Karpas-422 (cell line): ENCODE measurements at regions not wholly inside any gene's neighbourhood (a gene's known extent, or its start where the extent isn't known, plus 50 kb on each side); places are given as distances from the start of the nearest gene placed in this dataset.

Experiments used
- DNase-seq: peaks from one replicate; pipeline ENCODE4 v3.0.0-alpha.2; 2015
- H2AFZ ChIP-seq: fragments of 200-600 bp; sonication (generic); 2 replicates; pipeline ENCODE4 v1.6.1; 2014; ENCODE audit warnings: antibody characterized with exemption, low read length, mixed read lengths
- H3K27ac ChIP-seq: fragments of 200-600 bp; sonication (generic); 2 replicates; pipeline ENCODE4 v1.5.1; 2014; ENCODE audit warnings: mild to moderate bottlenecking, low read length, moderate library complexity
- H3K27me3 ChIP-seq: fragments of 200-600 bp; sonication (generic); 2 replicates; pipeline ENCODE4 v1.6.1; 2014; ENCODE audit warnings: low read length, mixed read lengths
- H3K36me3 ChIP-seq: fragments of 200-600 bp; sonication (generic); 2 replicates; pipeline ENCODE4 v1.6.1; 2014; ENCODE audit warnings: low read length, mixed read lengths; ENCODE audit not compliant: insufficient read depth
- H3K4me1 ChIP-seq: fragments of 200-600 bp; sonication (generic); 2 replicates; pipeline ENCODE4 v1.6.1; 2014; ENCODE audit warnings: mild to moderate bottlenecking, low read length, mixed read lengths
- H3K4me2 ChIP-seq: fragments of 200-600 bp; sonication (generic); 2 replicates; pipeline ENCODE4 v1.6.1; 2014; ENCODE audit warnings: low read length, low read depth, mild to moderate bottlenecking; ENCODE audit not compliant: poor library complexity, severe bottlenecking
- H3K4me3 ChIP-seq: fragments of 200-600 bp; sonication (generic); 2 replicates; pipeline ENCODE4 v1.5.1; 2014; ENCODE audit warnings: mild to moderate bottlenecking, antibody characterized with exemption, low read length, mixed read lengths
- H3K79me2 ChIP-seq: fragments of 200-600 bp; sonication (generic); 2 replicates; pipeline ENCODE4 v1.6.1; 2014; ENCODE audit warnings: mild to moderate bottlenecking, low read length, mixed read lengths
- H3K9ac ChIP-seq: fragments of 200-600 bp; sonication (generic); 2 replicates; pipeline ENCODE4 v1.6.0; 2014; ENCODE audit warnings: low read length
- H3K9me2 ChIP-seq: fragments of 200-600 bp; sonication (generic), shearing (Covaris generic); replicated peaks from 2 replicates; pipeline ENCODE4 v1.6.0; 2014; ENCODE audit warnings: mild to moderate bottlenecking, low read length, moderate library complexity; ENCODE audit not compliant: insufficient read depth
- H3K9me3 ChIP-seq: fragments of 300-700, 200-600 bp; sonication (generic); 2 replicates; pipeline ENCODE4 v1.6.1; 2014; ENCODE audit warnings: low read length, mixed read lengths
- H4K20me1 ChIP-seq: fragments of 200-600 bp; sonication (generic); 2 replicates; pipeline ENCODE4 v1.6.1; 2014; ENCODE audit warnings: mild to moderate bottlenecking, antibody characterized with exemption, low read length, low read depth; ENCODE audit not compliant: insufficient read depth

DNA sequence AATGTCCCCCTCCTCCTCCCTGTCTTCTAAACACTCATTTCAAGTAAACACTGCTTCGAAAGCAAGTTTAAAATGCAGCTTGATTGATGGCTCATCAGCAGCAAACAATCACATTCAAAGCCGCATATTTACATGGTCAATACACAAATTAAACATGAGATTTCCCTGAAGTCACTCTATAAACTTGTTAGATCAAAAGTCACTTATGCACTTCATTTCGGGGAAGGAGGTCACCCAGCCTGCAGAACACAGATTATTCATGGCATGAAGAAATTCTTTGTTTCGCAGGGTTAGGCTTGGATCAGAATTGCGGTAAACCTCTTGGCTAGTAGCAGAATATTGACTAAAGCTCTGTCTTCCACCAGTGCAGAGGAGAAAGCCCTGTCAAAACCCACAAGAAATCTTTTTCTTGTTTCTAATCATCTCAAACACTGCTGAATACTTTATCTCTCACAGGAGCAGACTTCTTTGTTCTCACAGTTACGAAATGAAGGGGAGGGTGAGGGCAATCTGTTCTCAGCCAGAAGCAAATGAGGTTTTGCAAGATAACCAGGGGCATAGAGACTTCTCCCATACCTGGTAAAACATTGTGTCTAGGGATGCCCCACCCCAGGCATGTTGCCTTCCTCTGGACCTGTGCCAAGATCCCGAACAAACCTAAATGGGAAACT is 133.3 kb upstream of the CHL1 start:
- Histone ChIP-seq H3K27ac (no peak overlapping the region), H2AFZ (no peak overlapping the region), H4K20me1 (no peaks in the 10 kb centered on the region), H3K4me1 (no peaks in the 10 kb centered on the region), H3K9me2 (no peaks in the 10 kb centered on the region), H3K4me2 (no peak overlapping the region), H3K27me3 (no peaks in the 10 kb centered on the region), H3K9ac (no peak overlapping the region), H3K4me3 (no peak overlapping the region), H3K36me3 (no peaks in the 10 kb centered on the region), H3K9me3 (no peaks in the 10 kb centered on the region), H3K79me2 (no peaks in the 10 kb centered on the region)
- no peak for DNase-seq

- Histone ChIP-seq H3K4me1 (no peaks in the 10 kb centered on the region), H3K79me2 (no peaks in the 10 kb centered on the region), H3K27me3 (no peaks in the 10 kb centered on the region), H3K36me3 (no peaks in the 10 kb centered on the region), H2AFZ (no peak overlapping the region), H3K9me3 (no peaks in the 10 kb centered on the region), H4K20me1 (no peaks in the 10 kb centered on the region), H3K4me2 (no peak overlapping the region), H3K27ac (no peak overlapping the region), H3K9ac (no peak overlapping the region), H3K9me2 (no peaks in the 10 kb centered on the region), H3K4me3 (no peak overlapping the region)
- DNase-seq: no peak
These were observed 126.9 kb upstream of the CHL1 start for GRCh38 chr3:69690-70089.

- no peak overlapping the region for H3K9ac ChIP-seq
- H3K9me2 ChIP-seq: no peaks in the 10 kb centered on the region
- no peak overlapping the region for H2AFZ ChIP-seq
- H3K27ac ChIP-seq: no peak overlapping the region
- H3K4me1 ChIP-seq: no peaks in the 10 kb centered on the region
- no peak for DNase-seq
- H4K20me1 ChIP-seq: no peaks in the 10 kb centered on the region
- H3K9me3 ChIP-seq: no peaks in the 10 kb centered on the region
- no peaks in the 10 kb centered on the region for H3K79me2 ChIP-seq
- no peaks in the 10 kb centered on the region for H3K27me3 ChIP-seq
- H3K4me2 ChIP-seq: no peak overlapping the region
- H3K4me3 ChIP-seq: no peak overlapping the region
- no peaks in the 10 kb centered on the region for H3K36me3 ChIP-seq
These were observed 123.8 kb upstream of the CHL1 start for GRCh38 chr3:72776-73175.

DNA sequence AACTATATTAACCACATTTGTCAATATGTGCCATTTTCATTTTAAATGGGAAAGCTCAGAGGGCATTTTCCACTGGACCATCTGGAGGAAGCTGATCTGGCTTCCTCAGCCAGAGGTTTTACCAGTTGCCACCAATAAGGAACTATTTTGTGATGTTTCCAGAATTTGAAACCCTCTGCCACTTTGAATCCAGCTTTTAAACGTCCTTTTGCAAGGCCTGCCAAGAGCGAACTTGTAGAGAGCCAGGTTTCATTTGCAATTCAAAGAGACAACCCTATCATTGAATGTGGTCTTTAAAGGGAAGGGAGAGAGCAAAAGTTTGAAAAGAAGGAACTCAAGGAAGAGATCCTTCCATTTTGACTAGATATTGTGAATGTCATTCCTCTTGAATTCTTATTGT is 123.3 kb upstream of the CHL1 start:
- Histone ChIP-seq H2AFZ (no peak overlapping the region), H3K9me3 (no peaks in the 10 kb centered on the region), H3K36me3 (no peaks in the 10 kb centered on the region), H3K9me2 (no peaks in the 10 kb centered on the region), H3K27me3 (no peaks in the 10 kb centered on the region), H3K9ac (no peak overlapping the region), H3K4me2 (no peak overlapping the region), H3K4me1 (no peaks in the 10 kb centered on the region), H3K4me3 (no peak overlapping the region), H3K27ac (no peak overlapping the region), H4K20me1 (no peaks in the 10 kb centered on the region), H3K79me2 (no peaks in the 10 kb centered on the region)
- DNase-seq: no peak

DNA sequence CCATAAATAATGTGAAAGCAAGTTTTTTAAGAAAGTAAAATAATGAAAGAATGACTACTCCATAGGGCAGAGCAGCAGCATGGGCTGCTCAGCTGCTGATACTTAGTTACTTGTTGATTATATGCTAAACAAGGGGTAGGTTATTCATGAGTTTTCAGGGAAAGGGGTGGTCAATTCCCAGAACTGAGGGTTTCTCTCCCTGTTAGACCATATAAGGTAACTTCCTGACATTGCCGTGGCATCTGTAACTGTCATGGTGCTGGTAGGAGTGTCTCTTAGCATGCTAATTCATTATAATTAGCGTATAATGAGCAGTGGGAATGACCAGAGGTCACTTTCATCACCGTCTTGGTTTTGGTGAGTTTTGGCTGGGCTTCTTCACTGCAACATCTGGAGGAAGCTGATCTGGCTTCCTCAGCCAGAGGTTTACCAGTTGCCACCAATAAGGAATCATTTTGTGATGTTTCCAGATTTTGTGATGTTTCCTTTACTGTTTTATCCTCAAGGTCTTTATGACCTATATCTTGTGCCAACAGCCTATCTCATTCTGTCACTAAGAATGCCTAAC is 121.8 kb upstream of the CHL1 start:
- Histone ChIP-seq H2AFZ (no peak overlapping the region), H3K4me2 (no peak overlapping the region), H3K9me2 (no peaks in the 10 kb centered on the region), H3K27me3 (no peaks in the 10 kb centered on the region), H3K9me3 (no peaks in the 10 kb centered on the region), H3K9ac (no peak overlapping the region), H3K27ac (no peak overlapping the region), H3K4me3 (no peak overlapping the region), H3K36me3 (no peaks in the 10 kb centered on the region), H4K20me1 (no peaks in the 10 kb centered on the region), H3K4me1 (no peaks in the 10 kb centered on the region), H3K79me2 (no peaks in the 10 kb centered on the region)
- no peak for DNase-seq

DNA sequence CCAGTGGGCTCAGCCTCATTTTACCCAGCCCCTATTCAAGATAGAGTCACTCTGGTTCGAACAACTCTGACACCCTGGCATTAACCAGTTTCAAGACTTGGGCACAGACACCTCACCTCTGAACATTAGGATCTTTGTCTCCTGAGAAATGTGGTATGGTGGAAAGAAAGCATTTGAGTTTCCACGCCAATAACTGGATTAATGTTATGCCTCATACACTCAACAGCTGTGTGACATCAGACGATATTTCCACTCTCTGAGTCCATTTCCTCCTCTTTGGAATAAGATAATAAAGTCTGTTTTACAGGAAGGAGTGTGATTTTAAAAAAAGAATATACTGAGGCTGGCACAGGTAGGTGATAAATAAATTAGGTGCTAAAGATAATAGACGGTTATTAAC is 121.3 kb upstream of the CHL1 start:
- H3K79me2 ChIP-seq: no peaks in the 10 kb centered on the region
- no peaks in the 10 kb centered on the region for H3K36me3 ChIP-seq
- no peaks in the 10 kb centered on the region for H3K27me3 ChIP-seq
- no peaks in the 10 kb centered on the region for H3K9me2 ChIP-seq
- no peak overlapping the region for H2AFZ ChIP-seq
- no peaks in the 10 kb centered on the region for H3K9me3 ChIP-seq
- H3K4me3 ChIP-seq: no peak overlapping the region
- H3K4me2 ChIP-seq: no peak overlapping the region
- no peaks in the 10 kb centered on the region for H4K20me1 ChIP-seq
- no peak overlapping the region for H3K9ac ChIP-seq
- DNase-seq: no peak
- H3K27ac ChIP-seq: no peak overlapping the region
- no peaks in the 10 kb centered on the region for H3K4me1 ChIP-seq

DNA sequence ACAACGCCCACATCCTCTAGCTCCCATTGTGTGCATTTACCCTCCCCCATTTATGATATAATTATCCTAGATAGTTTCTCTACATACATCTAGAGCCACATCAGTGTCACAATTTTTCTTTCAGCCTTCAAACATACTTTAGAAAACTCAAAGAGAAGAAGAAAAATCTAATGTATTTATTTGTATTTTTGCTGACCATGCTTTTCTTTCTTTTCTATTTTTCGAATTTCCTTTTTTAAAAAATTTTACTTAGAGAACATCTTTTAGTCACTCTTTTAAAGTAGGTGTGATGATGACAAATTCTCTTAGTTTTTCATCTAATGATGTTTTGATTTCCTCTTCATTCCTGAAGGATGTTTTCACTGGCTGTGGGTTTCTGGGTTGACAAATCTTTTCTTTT is 117.0 kb upstream of the CHL1 start:
- no peak overlapping the region for H3K27ac ChIP-seq
- no peak for DNase-seq
- H2AFZ ChIP-seq: no peak overlapping the region
- no peaks in the 10 kb centered on the region for H3K9me3 ChIP-seq
- no peak overlapping the region for H3K9ac ChIP-seq
- H3K4me2 ChIP-seq: no peak overlapping the region
- no peak overlapping the region for H3K4me3 ChIP-seq
- H3K4me1 ChIP-seq: no peaks in the 10 kb centered on the region
- no peaks in the 10 kb centered on the region for H3K27me3 ChIP-seq
- H3K9me2 ChIP-seq: no peaks in the 10 kb centered on the region; the same call in 1 of the 2 replicates
- H3K36me3 ChIP-seq: no peaks in the 10 kb centered on the region
- H4K20me1 ChIP-seq: no peaks in the 10 kb centered on the region
- no peaks in the 10 kb centered on the region for H3K79me2 ChIP-seq

DNA sequence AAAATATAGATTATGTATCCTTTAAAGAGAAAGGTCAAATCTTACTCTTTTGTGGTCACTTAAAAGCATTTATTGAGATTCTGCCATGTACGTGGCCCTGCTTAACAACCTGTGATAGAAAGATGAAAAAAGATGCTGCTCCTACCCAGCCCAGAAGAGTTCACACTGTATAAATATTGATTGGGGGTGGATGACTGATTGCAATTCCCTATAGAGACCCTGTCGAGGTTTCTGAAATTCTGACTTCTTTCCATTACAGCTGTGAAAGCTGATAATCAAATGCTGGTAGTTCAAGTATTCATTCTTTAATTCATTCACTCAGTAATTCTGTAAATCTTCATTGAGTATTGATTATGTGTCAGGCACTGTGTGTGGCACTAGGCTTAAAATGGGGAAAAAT is 114.1 kb upstream of the CHL1 start:
- Histone ChIP-seq H3K9me3 (no peaks in the 10 kb centered on the region), H3K9me2 (no peaks in the 10 kb centered on the region; the same call in 1 of the 2 replicates), H3K27ac (no peak overlapping the region), H3K9ac (no peak overlapping the region), H4K20me1 (no peaks in the 10 kb centered on the region), H3K4me2 (no peak overlapping the region), H3K79me2 (no peaks in the 10 kb centered on the region), H3K4me3 (no peak overlapping the region), H3K27me3 (no peaks in the 10 kb centered on the region), H2AFZ (no peak overlapping the region), H3K4me1 (no peaks in the 10 kb centered on the region), H3K36me3 (no peaks in the 10 kb centered on the region)
- no peak for DNase-seq
